ENCODE measurements at regions not wholly inside any gene's neighbourhood (a gene's known extent, or its start where the extent isn't known, plus 50 kb on each side); places are given as distances from the start of the nearest gene placed in this dataset.

GRCh38 chr11:29364006-29364405 is 652.8 kb downstream of the KCNA4 start:
- no peak for TF ChIP-seq CTCF (IDR thresholded peaks at IDR 0.05)
- TF ChIP-seq POLR2AphosphoS5 (IDR thresholded peaks at IDR 0.05; ENCODE audit: low read depth, low read length): no peak
- no peak for TF ChIP-seq REST (IDR thresholded peaks at IDR 0.05; ENCODE audit: insufficient read depth in 1 of 2, low read depth in 2 of 2, low read length in 1 of 2)
- TF ChIP-seq SIN3A (IDR thresholded peaks at IDR 0.05; ENCODE audit: borderline replicate concordance, insufficient read depth, low read depth, low read length): no peak
- TF ChIP-seq TCF7L2 (IDR thresholded peaks at IDR 0.05; ENCODE audit: low read depth, low read length): no peak
